ENCODE measurements at regions not wholly inside any gene's neighbourhood (a gene's known extent, or its start where the extent isn't known, plus 50 kb on each side); places are given as distances from the start of the nearest gene placed in this dataset.
A peak's percentile ranks its signal among the peaks of the same experiment; 100 is the strongest.

DNA sequence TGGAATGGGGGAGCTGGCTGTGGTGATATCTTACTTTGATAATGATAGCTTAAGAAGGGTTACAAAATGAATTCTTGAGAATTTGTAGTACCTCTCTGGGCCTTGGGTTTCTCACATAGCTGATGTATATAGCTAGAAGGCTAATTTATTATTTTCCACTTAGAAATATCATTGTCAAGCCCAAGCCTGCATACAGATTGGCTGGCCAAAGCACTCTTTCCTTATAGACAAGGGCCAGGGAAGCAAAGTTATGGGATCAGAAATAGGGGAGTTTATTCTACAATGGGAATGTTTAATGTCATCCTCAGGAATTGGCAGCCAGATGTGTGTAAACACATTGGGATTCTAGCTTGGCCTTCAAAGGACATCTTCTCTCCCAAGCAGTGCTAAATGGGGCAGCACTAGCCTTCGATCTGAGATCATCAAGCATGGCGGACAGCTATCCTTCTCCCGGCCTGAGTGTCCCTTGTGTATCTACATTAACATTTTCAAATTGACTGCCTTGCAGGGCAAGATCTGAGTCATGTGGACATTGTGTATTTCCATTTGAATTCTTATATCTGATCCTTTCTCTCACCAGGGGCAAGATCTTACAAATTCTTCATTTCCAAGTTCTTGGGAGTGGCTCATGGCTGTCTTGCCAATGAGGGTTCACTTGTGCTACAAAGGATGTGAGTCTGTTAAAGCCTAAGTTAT lies 457.2 kb downstream of the ARHGEF28 start:
- H3K27me3 Mint-ChIP-seq, result peaks cover 8% of the 10 kb centered on the region
- DNase-seq (ENCODE audit: extremely low spot score, unreplicated experiment), result no peak
- H3K9me3 Mint-ChIP-seq, result peaks cover 4% of the 10 kb centered on the region
- no peak overlapping the region for H3K27ac Mint-ChIP-seq
- peaks cover 54% of the 10 kb centered on the region for H3K4me1 Mint-ChIP-seq (ENCODE audit: unreplicated experiment)
- TF ChIP-seq CTCF (conservative IDR thresholded peaks at IDR 0.05), result no peak
- H3K4me3 Mint-ChIP-seq, result no peak overlapping the region
- H3K36me3 Mint-ChIP-seq, result peaks cover 4% of the 10 kb centered on the region

DNA sequence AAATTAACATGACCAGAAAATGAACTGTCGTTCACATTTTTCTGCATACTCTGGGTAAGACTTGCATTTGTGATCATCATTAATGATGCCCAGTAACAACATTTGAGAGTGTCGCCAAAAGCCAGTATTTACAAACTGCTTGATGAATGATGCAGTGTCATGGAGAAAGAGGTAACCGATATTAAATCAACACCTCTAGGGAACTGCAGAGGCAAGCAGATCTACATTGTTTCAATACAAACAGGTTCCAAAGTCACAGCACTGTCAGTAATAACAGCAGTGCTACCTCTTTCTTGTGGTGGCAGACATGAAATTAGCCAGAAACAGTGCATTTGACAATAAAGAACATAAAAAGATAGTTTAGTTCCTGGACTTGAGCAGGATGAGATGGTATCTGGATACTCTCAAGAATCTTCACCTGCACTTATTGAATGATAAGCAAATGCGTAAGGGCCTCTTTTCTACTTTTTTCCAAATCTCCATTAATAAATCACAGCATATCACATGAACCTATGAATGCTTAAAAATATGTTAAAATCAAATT lies 456.6 kb downstream of the ARHGEF28 start:
- H3K4me3 Mint-ChIP-seq, result no peak overlapping the region
- H3K27me3 Mint-ChIP-seq, result peaks cover 8% of the 10 kb centered on the region
- H3K9me3 Mint-ChIP-seq, result peaks cover 7% of the 10 kb centered on the region
- no peak for DNase-seq (ENCODE audit: extremely low spot score, unreplicated experiment)
- H3K4me1 Mint-ChIP-seq (ENCODE audit: unreplicated experiment), result peaks cover 54% of the 10 kb centered on the region
- H3K36me3 Mint-ChIP-seq, result peaks cover 4% of the 10 kb centered on the region
- H3K27ac Mint-ChIP-seq, result no peak overlapping the region
- TF ChIP-seq CTCF (conservative IDR thresholded peaks at IDR 0.05), result no peak

- Mint-ChIP-seq H3K27me3 (peaks cover 3% of the 10 kb centered on the region), H3K4me1 (ENCODE audit: unreplicated experiment) (peaks cover 64% of the 10 kb centered on the region), H3K4me3 (no peak overlapping the region), H3K27ac (no peak overlapping the region), H3K36me3 (peaks cover 4% of the 10 kb centered on the region), H3K9me3 (peaks cover 19% of the 10 kb centered on the region)
- no peak for TF ChIP-seq CTCF (conservative IDR thresholded peaks at IDR 0.05)
- DNase-seq (ENCODE audit: extremely low spot score, unreplicated experiment), result no peak
These were observed 455.1 kb downstream of the ARHGEF28 start for GRCh38 chr5:74081126-74081525.

DNA sequence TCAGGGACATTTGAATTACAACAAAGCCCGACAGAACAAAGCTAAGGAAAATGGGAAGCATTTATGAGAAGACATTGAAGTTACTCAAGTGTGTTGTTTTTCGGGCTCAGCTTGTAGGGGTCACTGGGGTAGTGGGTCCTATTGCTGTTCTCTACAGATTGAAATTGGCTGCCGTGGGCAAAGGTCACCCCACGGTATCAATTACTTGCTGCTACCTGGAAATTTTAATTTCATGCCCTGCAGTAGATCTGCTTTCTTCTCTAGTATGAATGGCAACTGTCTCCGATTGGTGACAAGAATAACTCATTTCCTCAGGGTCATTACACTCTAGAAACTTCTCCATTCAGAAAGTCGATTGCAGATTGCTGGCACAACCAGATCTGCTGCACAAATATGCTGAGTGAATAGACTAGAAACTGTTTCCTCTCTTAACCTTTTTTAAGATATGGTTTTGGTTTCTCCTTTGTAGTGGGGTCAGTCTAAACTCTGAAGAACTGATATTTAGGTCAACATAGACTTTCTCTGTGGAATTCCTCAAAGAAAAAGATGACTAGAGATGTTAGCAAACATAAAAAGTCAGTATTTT lies 454.1 kb downstream of the ARHGEF28 start:
- H3K9me3 Mint-ChIP-seq, result peaks cover 22% of the 10 kb centered on the region
- H3K36me3 Mint-ChIP-seq, result peaks cover 4% of the 10 kb centered on the region
- no peak overlapping the region for H3K4me3 Mint-ChIP-seq
- peaks cover 64% of the 10 kb centered on the region for H3K4me1 Mint-ChIP-seq (ENCODE audit: unreplicated experiment)
- no peak for DNase-seq (ENCODE audit: extremely low spot score, unreplicated experiment)
- H3K27ac Mint-ChIP-seq, result no peak overlapping the region
- TF ChIP-seq CTCF (conservative IDR thresholded peaks at IDR 0.05), result no peak
- H3K27me3 Mint-ChIP-seq, result peaks cover 3% of the 10 kb centered on the region

DNA sequence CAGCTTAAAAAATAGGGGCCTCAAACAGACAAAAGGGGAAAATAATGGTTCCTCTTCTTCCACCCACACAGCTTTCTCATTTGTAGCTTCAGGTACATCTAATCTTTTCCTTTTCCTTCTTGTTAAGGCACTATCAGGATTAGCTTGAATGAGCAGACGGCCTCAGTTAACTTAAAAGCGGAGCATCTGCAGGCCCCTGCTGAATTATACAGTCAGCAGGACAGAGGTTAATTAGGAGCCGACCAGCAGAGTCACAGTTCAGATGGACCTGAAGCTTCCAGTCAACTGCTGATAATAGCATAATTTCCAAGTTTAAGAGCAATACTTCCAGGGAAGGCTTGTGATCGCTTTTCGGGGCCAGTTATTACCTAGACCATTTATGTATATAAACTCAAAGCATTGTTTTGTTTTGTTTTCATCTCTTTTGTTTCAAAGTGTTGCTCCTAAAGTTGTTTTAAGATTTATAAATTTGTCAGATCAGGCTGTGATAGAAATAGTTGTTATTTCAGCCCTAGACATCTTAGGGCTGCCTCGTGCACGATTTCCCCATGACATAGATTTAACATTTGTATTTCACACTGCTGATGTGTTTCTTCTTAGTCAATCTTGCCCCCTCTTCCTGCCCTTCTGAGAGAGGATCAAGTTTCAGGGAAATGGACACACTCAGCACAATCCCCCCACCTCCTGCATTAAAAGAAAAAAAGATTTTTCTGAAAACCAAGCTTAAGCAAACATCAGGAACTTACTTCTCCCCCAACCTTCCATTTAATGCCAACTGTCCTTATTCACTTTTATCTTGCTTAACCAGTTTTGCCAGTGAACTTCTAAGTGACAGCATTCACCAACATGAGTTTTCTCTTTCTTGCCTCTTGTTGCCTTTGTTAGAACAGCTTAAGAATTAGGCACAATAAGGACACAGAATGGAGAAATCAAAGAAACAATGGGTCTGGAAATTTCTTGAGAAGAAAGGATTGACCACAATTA lies 449.8 kb downstream of the ARHGEF28 start:
- no peak for DNase-seq (ENCODE audit: extremely low spot score, unreplicated experiment)
- no peak for TF ChIP-seq CTCF (conservative IDR thresholded peaks at IDR 0.05)
- H3K36me3 Mint-ChIP-seq, result peaks cover 4% of the 10 kb centered on the region
- peak overlapping the region; percentile 36 for H3K27ac Mint-ChIP-seq
- H3K4me3 Mint-ChIP-seq, result peak overlapping the region; percentile 48
- H3K27me3 Mint-ChIP-seq, result peaks cover 3% of the 10 kb centered on the region
- peaks cover 22% of the 10 kb centered on the region for H3K9me3 Mint-ChIP-seq
- peaks cover 51% of the 10 kb centered on the region for H3K4me1 Mint-ChIP-seq (ENCODE audit: unreplicated experiment)

All from type B pancreatic cell (in vitro differentiated cells).